Subcutaneous abdominal adipose tissue (tissue), 5 donors: ENCODE measurements at regions not wholly inside any gene's neighbourhood (a gene's known extent, or its start where the extent isn't known, plus 50 kb on each side); places are given as distances from the start of the nearest gene placed in this dataset.

Experiments used
- H3K27ac ChIP-seq: one replicate; pipeline ENCODE4 v1.7.0; 2013; ENCODE audit warnings: low read depth, mild to moderate bottlenecking, inconsistent platforms, low read length, moderate library complexity
- H3K27me3 ChIP-seq, 5 donors: one replicate each; pipeline ENCODE4 v1.7.0; 2013; ENCODE audit warnings: low read length in 5 of 5, inconsistent platforms in 1 of 5; ENCODE audit not compliant: control insufficient read depth in 5 of 5, insufficient read depth in 4 of 5
- H3K36me3 ChIP-seq, 5 donors: one replicate each; pipeline ENCODE4 v1.7.0; 2013; ENCODE audit warnings: low read length in 5 of 5; ENCODE audit not compliant: control insufficient read depth in 5 of 5, insufficient read depth in 5 of 5
- H3K4me1 ChIP-seq, 5 donors: one replicate each; pipeline ENCODE4 v1.7.0; 2013; ENCODE audit warnings: low read length in 5 of 5, mild to moderate bottlenecking in 3 of 5, moderate library complexity in 1 of 5; ENCODE audit not compliant: control insufficient read depth in 5 of 5, insufficient read depth in 5 of 5
- H3K4me3 ChIP-seq, 5 donors: one replicate each; pipeline ENCODE4 v1.7.0; 2013; ENCODE audit warnings: low read length in 5 of 5, low read depth in 1 of 5
- H3K9ac ChIP-seq, 5 donors: one replicate each; pipeline ENCODE4 v1.7.0; 2013; ENCODE audit warnings: low read length in 5 of 5, mild to moderate bottlenecking in 4 of 5, moderate library complexity in 3 of 5
- H3K9me3 ChIP-seq, 5 donors: one replicate each; pipeline ENCODE4 v1.7.0; 2013; ENCODE audit warnings: low read length in 5 of 5; ENCODE audit not compliant: control insufficient read depth in 5 of 5
- donor health status: healthy.
- donor health status: healthy.
- donor health status: healthy.
- donor health status: healthy.
- donor health status: healthy.

GRCh38 chr11:129315781-129316579 is 59.7 kb upstream of the BARX2 start:
- Histone ChIP-seq H3K4me3 (no peak overlapping the region), H3K9me3 (no peaks in the 10 kb centered on the region), H3K27ac (no peak overlapping the region), H3K36me3 (no peaks in the 10 kb centered on the region), H3K27me3 (peaks cover 0 to 2% (median 0%) of the 10 kb centered on the region in 5 donors), H3K9ac (no peak overlapping the region), H3K4me1 (peaks cover 0 to 17% (median 15%) of the 10 kb centered on the region in 5 donors)

GRCh38 chr11:129314371-129314770 is 61.3 kb upstream of the BARX2 start:
- no peak overlapping the region for H3K9ac ChIP-seq
- no peak overlapping the region for H3K27ac ChIP-seq
- H3K9me3 ChIP-seq: peaks cover 0 to 2% (median 0%) of the 10 kb centered on the region in 5 donors
- no peak overlapping the region for H3K4me3 ChIP-seq
- H3K4me1 ChIP-seq: peaks cover 0 to 11% (median 7%) of the 10 kb centered on the region in 5 donors
- H3K27me3 ChIP-seq: peaks cover 0 to 2% (median 0%) of the 10 kb centered on the region in 5 donors
- H3K36me3 ChIP-seq: no peaks in the 10 kb centered on the region

GRCh38 chr11:129313541-129314297 is 61.9 kb upstream of the BARX2 start:
- Histone ChIP-seq H3K4me1 (peaks cover 0 to 10% (median 7%) of the 10 kb centered on the region in 5 donors), H3K9me3 (peaks cover 0 to 2% (median 0%) of the 10 kb centered on the region in 5 donors), H3K27me3 (peaks cover 0 to 2% (median 0%) of the 10 kb centered on the region in 5 donors), H3K27ac (no peak overlapping the region), H3K9ac (no peak overlapping the region), H3K36me3 (no peaks in the 10 kb centered on the region), H3K4me3 (no peak overlapping the region)

GRCh38 chr11:129312730-129313503 is 62.7 kb upstream of the BARX2 start:
- H3K27me3 ChIP-seq: peaks cover 0 to 2% (median 0%) of the 10 kb centered on the region in 5 donors
- H3K4me3 ChIP-seq: no peak overlapping the region
- H3K9me3 ChIP-seq: peaks cover 0 to 2% (median 0%) of the 10 kb centered on the region in 5 donors
- H3K36me3 ChIP-seq: no peaks in the 10 kb centered on the region
- peaks cover 0 to 18% (median 15%) of the 10 kb centered on the region in 5 donors for H3K4me1 ChIP-seq
- no peak overlapping the region for H3K9ac ChIP-seq
- H3K27ac ChIP-seq: no peak overlapping the region

GRCh38 chr11:129308241-129308865 is 67.3 kb upstream of the BARX2 start:
- H3K9me3 ChIP-seq: peaks cover 0 to 3% (median 0%) of the 10 kb centered on the region in 5 donors
- no peaks in the 10 kb centered on the region for H3K27me3 ChIP-seq
- no peak overlapping the region for H3K27ac ChIP-seq
- H3K9ac ChIP-seq: no peak overlapping the region
- no peaks in the 10 kb centered on the region for H3K36me3 ChIP-seq
- peaks cover 0 to 9% (median 7%) of the 10 kb centered on the region in 5 donors for H3K4me1 ChIP-seq
- no peak overlapping the region for H3K4me3 ChIP-seq

- no peak overlapping the region for H3K4me3 ChIP-seq
- H3K4me1 ChIP-seq: peaks cover 0 to 9% (median 7%) of the 10 kb centered on the region in 5 donors
- no peak overlapping the region for H3K9ac ChIP-seq
- H3K9me3 ChIP-seq: peaks cover 0 to 3% (median 0%) of the 10 kb centered on the region in 5 donors
- H3K27ac ChIP-seq: no peak overlapping the region
- H3K27me3 ChIP-seq: no peaks in the 10 kb centered on the region
- no peaks in the 10 kb centered on the region for H3K36me3 ChIP-seq
Observed at GRCh38 chr11:129307162-129307561, 68.5 kb upstream of the BARX2 start.

- Histone ChIP-seq H3K4me3 (no peak overlapping the region), H3K27ac (no peak overlapping the region), H3K27me3 (no peaks in the 10 kb centered on the region), H3K9ac (no peak overlapping the region), H3K9me3 (peaks cover 0 to 3% (median 0%) of the 10 kb centered on the region in 5 donors), H3K36me3 (no peaks in the 10 kb centered on the region), H3K4me1 (no peaks in the 10 kb centered on the region)
Observed at GRCh38 chr11:129302386-129303101, 73.1 kb upstream of the BARX2 start.

- H3K4me1 ChIP-seq: no peaks in the 10 kb centered on the region
- H3K9ac ChIP-seq: no peak overlapping the region
- H3K27me3 ChIP-seq: no peaks in the 10 kb centered on the region
- no peak overlapping the region for H3K27ac ChIP-seq
- no peaks in the 10 kb centered on the region for H3K9me3 ChIP-seq
- no peaks in the 10 kb centered on the region for H3K36me3 ChIP-seq
- no peak overlapping the region for H3K4me3 ChIP-seq
Observed at GRCh38 chr11:129300099-129300498, 75.5 kb upstream of the BARX2 start.

GRCh38 chr11:129298988-129299387 is 76.7 kb upstream of the BARX2 start:
- no peaks in the 10 kb centered on the region for H3K9me3 ChIP-seq
- H3K27me3 ChIP-seq: no peaks in the 10 kb centered on the region
- no peak overlapping the region for H3K4me3 ChIP-seq
- H3K9ac ChIP-seq: no peak overlapping the region
- H3K27ac ChIP-seq: no peak overlapping the region
- H3K36me3 ChIP-seq: no peaks in the 10 kb centered on the region
- no peaks in the 10 kb centered on the region for H3K4me1 ChIP-seq
